Fibroblast of skin of abdomen (primary cell): ENCODE measurements at regions not wholly inside any gene's neighbourhood (a gene's known extent, or its start where the extent isn't known, plus 50 kb on each side); places are given as distances from the start of the nearest gene placed in this dataset.

Experiments
- DNase-seq: peaks from one replicate; pipeline ENCODE4 v3.0.0-alpha.2; 2013

DNA sequence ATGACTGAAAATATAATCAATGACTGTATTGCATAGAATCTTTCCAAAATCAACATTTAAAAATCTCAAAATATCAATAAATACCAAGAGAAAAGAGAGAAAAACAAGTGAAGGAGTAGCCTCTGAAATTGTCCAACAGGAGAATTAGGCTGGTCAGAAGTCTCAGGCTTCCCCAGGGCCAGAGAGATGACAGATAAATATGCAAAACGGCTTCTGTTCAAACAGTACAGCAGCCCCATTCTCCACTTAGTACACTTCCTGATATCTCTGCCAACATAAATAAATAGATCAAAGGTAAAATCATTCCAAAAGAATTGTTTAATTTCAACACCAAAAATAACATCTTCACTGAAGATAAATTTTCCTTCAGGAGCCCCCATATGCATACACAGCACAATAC is 204.7 kb upstream of the GABRA2 start:
- DNase-seq, result no peak

DNA sequence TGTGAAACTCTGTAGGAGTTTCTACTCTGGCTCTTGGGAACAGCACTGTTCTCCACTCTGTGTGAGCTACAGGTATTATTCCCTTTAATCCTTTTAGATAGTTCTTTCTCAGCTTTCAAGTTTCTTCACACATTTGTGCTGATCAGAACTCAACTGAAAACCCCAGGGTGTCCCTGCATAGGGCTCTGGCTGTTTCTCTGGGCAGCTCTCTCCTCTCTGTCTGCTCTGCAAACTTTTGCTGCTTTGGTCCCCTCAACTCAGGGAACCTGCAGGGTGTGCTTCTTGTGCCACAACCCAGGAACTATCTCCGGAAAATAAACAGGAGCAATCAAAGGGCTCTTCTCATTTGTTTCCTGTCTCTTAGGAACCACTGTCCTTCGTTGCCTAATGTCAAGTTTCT is 196.6 kb upstream of the GABRA2 start:
- no peak for DNase-seq

DNA sequence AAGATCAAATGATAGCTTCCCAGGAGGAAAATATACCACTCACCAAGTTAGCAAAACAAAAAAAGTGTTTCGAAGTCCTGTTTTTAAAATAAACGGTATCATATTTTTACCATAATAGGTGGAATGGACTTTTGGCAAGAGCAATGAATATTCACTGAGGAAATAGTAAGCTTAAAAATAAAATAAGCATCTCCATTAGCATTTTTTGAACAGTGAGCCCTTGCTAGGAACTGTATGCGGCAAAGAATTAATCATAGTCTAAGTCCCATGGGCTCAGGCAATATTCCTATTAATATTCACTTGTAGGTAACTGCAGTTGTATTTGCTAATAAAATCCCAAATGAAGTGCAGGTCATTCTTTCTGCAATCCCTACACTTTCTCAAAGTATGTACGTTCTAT is 191.7 kb upstream of the GABRA2 start:
- DNase-seq, result no peak

DNA sequence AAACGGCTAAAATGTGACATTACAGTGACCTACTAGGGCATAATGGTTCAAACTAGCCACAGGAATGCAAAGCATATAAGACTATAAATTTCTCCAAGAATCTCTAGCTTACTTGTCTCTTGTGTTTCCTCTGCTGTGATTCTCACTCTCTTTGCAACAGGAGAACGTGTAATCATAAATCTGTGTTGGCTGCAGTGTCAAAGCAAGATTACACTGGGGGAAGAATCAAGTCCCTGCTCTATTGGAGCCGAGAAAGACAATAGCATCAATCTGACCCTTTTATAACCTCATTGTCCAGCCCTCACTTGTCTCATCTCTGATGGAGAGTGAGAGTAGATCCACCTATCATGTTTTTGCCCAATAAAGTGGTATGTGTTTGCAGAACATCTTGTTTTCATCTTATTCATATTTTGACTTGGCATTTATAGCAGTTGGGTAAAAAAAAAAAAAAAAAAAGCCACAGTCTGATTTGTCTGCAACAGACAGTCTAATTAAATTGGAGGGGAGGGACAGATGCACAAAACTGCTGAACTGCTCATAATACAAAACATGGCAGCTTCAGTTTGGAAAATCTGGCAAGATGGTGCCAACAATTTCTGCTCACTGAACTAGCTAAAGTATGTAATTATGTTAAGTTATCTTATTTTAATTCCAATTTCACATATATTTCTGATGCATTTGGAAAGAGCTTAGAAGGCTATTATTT is 165.0 kb upstream of the GABRA2 start:
- no peak for DNase-seq

DNA sequence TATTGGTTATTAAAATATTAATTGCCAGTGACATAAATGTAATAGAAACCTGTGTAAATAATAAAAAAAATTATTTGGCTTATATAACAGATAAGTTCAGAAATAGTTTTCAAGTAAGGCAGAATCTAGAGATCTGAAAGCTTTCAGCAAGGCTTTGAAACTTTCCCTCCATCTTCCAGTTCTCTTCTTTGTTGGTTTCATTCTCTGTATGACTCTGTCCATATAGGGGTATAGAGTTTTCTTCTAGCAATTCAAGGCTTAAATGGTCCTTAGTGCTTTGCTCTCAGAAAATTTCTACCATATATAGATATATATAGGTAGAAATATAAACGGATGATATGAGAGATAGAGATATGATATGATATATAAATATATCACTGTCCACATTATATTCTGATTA is 160.5 kb upstream of the GABRA2 start:
- DNase-seq, result no peak

DNA sequence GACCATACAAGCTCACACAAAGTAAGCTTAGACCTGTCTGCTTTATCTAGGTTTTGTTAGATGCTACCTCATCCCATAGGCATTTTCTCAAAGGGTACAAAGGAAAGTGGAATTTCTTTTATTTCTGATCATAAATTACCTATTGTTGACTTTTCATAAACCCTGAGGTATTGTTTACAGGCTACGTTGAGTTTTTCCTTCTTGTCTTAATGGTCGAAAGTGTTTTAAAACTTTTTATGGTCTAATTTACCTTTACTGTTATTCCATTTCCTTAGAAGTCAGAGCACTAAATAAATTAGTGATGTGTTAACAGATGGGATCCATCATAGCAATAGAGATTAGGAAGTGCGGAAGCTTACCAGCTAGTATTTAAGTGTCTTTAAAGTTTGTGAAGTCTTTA is 159.2 kb upstream of the GABRA2 start:
- DNase-seq, result no peak

DNA sequence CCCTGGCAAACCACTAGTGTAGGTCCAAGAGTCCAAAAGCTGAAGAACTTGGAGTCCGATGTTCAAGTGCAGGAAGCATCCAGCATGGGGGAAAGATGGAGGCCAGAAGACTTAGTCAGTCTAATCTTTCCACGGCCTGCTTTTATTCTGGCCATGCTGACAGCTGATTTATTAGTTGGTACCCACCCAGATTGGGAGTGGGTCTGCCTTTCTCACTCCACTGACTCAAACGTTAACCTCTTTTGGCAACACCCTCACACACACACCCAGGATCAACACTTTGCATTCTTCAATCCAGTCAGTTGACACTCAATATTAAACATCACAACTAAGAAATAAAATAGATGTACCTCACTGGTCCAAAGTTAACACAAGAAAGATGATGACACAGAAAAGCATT is 134.8 kb upstream of the GABRA2 start:
- DNase-seq, result no peak

DNA sequence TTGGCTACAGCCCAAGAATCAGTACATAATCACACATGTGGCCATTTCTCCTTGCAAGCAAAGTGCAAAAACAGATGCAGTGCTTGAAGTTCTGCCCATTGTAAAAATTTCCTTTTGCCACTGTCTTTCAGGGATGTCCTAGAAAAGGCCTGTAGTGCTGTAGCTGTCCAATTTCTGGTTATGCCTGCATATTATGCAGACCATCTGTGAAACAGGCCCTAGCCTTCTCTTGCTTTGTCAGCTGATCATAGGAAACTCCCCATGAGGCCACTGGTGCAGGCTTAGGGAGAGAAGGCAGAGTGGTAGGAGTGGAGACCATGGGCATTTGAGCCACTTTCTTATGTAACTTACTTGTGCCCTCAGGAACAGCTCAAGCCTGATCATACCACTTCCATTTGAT is 130.4 kb upstream of the GABRA2 start:
- DNase-seq, result no peak

DNA sequence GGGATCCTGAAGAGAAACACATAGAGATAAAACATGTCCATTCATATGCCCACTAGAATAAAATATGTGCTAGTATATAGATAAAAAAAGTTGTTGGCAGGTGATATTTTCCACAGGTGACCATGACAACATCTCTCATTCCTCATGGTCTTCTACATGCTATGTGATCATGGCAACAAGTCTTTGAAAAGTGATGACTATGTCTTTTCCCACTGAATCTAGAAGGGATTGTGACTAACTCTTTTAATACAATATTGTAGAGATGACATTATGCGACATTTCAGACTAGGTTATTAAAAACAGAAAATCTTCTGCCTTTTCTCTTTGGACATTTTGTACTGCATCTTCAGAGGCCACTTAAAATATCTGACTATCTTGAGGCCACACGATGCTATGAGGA is 126.0 kb upstream of the GABRA2 start:
- DNase-seq, result no peak

DNA sequence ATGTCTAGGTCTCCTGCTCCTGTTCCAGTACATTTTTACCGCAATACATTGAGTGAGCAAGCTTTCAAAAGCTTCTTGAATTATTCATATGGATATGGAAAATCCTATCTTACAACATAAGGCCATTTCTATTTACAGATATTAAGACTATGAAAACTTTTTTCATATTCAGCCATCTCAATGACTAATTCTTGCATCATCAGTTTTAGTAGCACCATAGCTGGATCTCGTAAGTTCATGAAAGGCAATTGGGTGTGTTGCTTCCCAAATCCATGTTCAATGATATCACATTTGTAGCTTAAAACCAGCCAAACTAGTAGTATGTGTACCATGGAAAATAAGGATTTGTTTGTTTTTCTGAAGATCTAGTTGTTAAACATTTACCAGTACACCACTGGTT is 118.3 kb upstream of the GABRA2 start:
- peak; percentile 1 for DNase-seq

DNA sequence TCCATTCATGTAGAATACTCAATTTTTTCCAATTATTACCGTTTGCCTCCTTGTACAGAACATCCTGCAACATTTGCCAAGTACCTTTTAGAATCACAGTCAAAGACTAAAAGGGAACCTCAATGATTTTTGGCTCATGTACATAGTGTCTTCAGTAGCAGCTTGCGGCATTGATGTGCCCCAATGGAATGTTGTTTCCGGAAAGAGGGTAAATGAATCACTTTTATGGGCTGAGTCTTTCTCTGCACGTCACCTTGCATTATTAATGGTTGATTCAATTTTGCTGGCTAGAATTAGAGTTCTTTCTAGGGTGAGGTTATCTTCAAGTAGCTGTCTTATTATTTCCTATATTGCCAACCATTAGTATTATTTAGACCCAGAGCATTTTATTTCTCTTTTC is 116.9 kb upstream of the GABRA2 start:
- peak; percentile 37 for DNase-seq

DNA sequence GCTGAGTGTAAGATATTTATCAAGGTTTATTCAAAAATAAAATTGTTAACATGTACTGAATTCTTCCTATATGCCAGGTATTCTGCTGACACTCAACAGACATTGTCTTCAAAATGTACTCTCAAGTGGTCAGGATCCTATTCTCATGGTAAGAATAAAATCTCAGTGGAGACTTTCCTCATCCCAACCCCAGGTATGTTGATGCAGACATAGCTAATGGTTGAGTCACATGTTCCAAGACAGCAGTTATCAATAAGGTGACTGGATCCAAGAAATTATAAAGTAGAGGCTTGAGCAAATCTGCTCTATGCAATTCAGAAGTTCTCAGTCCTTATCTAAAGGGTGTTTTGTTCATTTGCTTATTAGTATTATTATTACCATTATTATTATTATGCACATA is 115.2 kb upstream of the GABRA2 start:
- DNase-seq, result no peak

DNA sequence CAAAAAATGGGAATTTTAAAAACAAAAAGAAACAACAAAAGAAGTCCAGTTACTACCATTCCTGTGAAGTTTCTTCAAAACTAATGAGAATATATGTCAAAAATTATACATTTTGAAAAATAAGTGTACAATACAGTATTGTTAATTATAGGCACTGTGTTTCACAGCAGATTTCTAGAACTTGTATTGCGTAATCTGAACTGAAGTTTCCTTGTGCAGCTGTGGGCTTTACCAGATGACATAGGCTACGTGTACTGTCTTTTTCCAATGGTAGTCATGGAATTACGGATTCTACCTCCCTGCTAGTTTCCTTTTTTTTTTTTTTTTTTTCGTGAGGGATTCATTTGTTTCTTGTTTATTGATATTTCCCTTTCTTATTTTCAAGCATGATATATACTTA is 113.8 kb upstream of the GABRA2 start:
- DNase-seq, result peak; percentile 4

DNA sequence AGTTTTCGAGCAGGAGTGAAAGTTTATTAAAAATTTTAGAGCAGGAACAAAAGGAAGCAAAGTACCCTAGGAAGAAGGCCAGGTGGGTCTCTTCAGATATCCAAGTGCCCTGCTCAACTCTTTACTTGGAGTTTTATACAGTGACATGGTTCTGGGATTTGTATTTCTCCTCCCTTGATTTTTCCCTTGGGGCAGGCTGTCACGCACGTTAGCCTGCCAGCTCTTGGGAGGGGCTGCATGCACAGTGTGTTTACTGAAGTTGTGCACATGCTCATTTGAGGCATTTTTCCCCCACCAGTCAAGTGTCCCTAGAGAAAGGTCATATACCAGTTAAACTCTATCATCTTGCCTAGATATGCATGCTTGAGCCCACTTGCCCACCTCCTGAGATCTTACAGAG is 102.5 kb upstream of the GABRA2 start:
- no peak for DNase-seq

DNA sequence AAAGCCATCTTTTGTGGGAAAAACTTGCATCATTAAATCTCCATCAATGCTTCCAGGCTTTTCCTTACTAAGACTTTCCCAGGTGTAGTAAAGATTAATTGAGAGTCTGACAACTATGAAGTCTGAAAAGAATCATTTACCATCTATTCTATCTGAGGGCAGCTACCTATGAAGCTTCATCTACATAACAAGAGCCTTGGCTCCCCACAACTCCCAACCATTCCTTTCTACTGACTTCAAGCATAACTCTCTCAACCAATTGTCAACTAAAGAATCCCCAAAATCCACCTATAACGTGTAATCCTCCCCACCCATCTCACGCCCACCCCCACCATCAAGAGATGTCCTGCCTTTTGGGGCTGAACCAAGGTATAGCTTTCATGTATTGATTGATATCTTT is 101.5 kb upstream of the GABRA2 start:
- DNase-seq, result no peak

DNA sequence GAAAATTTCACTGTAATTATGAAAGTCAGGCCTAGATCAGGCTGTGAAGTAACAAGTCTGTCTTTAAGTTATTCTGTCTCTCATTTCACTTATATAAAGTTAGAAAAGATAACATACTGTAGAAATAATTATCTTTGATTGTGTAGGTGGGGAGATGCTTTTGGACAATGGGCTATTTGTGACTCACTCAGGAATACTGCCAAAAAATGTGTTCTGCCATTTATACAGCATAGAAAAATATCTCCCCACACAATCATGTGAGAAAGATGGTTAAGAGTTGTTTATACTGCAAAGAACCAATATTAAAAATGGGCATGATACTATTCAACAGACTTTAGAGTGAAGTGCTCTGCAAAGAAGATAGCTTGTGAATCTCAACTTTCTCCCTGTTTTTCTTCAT is 95.0 kb upstream of the GABRA2 start:
- no peak for DNase-seq

DNA sequence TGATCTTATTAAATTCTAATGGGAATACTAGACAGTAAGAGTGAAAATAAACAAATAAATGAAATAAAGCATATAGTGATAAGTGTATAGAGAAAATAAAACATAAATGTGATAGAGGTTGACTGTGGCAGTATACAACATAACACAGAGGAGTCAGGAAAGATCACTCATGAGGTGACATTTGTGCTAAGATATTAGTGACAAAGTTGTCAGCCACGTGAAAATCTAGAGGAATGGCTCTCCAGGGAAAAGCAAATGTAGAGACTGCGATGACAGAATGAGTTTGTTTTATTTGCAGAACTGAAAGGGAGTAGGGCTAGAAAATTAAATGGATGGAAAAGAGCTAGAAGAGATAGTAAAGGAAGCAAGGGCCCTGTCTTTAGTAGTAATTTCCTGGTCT is 72.8 kb upstream of the GABRA2 start:
- no peak for DNase-seq

DNA sequence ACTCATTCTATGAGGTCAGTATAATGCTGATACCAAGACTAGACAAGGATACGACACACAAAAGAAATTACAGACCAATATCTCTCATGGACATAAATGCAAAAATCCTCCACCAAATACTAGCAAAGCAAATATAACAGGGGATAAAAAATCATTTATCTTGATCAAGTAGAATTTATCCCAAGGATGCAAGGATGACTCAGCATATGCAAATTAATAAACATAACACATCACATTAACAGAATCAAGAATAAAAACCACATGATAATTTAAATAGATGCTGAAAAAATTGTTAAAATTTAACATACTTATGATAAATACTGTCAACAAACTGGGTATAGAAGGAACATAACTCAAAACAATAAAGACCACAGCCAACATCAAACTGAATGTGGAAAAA is 69.4 kb upstream of the GABRA2 start:
- DNase-seq, result no peak

DNA sequence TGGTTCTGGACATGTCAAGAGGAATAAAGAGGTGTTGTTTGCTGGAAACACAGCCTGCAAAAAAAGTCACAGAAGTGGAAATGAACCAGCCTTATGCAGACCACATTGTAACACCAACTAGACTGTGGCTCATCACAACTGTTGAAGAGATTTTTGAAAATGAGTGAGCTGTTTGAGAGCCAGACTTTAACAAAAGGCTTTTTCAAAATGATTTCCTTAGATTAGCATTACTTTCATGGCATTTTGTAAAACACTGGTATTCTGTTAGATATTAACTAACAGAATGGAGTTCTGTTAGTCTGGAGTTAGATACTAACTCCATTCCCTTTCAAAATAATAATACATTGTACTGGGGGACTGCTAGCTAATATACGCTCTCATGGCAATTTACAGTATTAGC is 60.6 kb upstream of the GABRA2 start:
- no peak for DNase-seq

DNA sequence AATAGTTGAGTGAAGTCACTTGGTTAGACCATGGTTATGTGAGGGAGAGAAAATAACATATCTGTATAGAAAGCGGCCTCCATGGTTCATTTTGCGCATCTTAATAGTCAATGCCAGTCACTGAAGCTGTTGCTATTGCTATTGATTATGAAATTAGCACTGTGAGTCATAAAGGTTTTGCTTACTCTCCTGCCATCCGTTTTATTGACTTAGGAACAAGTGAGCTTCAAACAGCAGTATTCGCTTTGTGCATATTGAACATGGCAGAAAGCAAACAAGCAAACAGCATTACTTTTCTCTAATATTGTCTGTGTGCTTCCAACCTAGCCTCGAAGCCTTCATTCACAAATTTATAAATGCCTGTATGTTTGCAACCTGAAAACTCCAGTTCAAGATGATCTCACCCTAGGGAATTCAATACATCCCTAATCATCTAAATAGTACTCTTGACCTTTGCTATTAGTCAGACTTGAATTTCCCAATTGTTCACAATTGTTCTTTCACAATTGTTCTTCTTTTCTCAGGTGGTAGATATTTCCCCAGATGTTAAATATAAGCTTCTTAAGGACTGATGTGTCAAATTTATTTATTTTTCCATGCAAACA is 55.9 kb upstream of the GABRA2 start:
- DNase-seq, result no peak

DNA sequence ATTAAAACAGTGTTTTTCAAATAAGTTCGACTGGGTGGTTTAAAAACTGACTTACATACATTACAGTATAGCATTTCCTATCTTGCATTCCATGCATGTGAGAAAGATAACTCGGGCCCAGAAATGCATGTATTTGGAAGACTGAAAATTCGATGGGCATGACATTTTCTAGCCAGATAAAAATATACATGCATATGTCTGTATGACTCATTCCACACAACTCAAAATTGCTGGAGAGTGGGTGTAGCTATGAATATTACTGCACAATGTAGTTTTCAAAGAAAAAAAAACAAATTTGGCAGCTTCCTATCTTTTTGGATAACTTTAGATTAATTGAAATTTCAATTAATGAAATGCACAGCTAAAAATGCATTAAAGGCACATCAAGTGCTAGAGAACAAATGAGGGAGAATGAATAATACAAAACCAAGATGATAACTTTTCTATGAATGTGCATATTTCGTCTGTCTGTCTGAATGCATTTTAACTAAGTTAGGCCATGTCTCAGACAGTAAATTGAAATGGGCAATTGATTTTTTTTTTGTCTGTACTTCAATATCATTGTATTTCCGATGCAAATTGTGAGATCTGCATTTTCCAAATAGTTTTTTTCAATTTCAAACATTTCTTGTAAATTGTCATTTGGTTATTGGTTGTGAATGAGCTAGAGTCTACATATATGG is 54.5 kb upstream of the GABRA2 start:
- peak; percentile 7 for DNase-seq

DNA sequence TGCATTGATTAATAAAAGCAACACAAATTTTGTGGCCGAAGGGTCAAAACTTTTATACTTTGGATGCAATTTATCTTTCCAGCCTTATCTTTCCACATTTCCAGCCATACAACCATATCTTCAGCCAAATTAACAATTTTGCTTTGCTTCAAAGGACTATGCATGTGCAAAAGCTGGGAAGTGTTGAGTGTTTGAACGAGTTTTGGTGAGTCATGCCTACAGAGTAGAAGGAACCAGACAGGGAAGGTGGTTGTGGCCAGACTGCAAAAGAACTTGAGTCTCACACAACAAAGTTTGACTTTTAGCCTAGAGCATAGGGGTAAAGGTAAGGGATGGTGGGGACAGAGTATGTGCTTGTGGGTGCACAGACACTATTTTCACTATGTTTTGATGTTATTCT is 53.0 kb upstream of the GABRA2 start:
- DNase-seq, result no peak

DNA sequence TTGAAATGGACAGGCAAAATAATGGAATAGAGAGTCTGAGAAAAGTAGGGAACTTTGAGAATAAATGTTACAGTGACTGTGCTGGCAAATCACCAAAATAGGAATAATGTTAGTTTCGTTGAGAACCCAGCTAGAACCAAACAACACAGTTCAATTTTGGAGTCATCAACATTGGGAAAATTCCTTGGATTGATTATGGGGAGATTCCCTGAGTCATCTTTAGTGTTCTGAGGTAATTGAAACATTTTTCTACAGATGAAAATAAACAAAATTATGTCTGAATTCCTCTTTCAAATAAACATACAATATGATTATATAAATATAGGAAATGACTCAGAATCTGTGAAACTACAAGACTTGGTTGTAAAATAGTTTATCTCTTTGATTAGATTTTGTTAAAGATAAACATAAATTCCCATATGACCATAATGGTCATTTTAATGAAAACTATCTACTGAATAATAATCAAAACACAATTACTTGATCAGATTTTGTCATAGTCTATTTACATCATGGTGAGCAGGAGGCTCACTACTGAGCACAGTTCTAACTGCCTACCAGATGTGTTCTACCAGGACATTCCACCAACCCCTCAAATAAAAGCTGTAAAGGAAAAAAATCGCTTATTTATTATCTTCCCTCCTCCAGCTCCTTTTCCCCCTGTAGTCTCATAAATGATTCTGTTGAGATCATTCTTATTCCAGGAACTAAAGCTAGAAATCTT is 51.4 kb upstream of the GABRA2 start:
- no peak for DNase-seq
